CD4-positive, alpha-beta T cell treated with Interleukin-15 for 4 hours (primary cell): ENCODE measurements at regions not wholly inside any gene's neighbourhood (a gene's known extent, or its start where the extent isn't known, plus 50 kb on each side); places are given as distances from the start of the nearest gene placed in this dataset.
"Not testable (repeated sequence)": the region's sequence is repeated elsewhere in the genome, so short reads cannot be mapped to it uniquely, and the experiment has no call there.

ENCODE experiments used
- DNase-seq: peaks from one replicate; pipeline ENCODE4 v3.0.0-alpha.2; 2020; ENCODE audit warnings: low spot score

DNA sequence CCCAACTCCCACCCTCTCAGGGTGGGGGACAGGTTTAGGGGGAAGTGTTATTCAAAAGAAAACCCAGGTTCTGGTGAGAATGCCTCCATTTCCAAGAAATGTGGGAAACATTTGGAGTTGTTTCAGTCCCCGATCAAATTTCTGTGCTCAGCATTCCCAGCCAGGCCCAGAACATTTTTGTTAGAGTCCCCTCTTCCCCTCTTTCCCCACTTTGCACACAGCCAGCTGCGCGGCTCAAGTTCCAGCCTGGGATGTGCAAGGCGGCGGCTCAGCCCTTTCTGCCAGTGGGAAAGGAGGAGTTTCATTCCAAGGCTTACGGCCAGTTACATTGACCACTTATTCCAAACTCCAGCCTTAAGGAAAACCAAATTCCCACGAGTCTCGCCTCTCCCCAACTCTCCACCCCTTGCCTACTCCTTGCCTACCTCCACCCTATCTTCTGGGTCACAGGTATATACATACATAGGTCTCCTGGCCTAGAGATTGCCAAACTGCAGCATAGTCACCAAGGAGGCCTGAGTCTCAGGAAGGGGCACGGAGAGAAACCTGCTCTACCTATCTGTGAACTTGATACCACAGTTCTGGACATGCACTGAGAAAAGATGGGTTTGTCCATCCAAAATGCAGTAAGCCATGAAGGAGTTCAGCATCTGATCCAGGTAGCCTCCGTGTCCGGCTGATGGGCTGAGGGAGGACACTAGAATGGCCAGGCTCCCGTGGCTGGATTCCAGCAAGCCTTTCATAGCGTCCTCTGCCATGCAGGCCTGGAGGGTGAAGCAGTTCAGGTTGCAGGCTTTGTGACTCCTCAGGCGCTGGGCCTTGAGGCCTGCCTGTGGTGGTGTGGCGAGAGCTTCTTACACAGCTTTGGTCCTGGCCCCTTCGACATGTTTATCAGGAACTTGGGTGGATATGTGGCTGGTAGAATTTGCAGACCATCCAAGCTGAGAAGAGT lies 154.5 kb downstream of the ZFP36L2 start:
- no peak for DNase-seq

DNA sequence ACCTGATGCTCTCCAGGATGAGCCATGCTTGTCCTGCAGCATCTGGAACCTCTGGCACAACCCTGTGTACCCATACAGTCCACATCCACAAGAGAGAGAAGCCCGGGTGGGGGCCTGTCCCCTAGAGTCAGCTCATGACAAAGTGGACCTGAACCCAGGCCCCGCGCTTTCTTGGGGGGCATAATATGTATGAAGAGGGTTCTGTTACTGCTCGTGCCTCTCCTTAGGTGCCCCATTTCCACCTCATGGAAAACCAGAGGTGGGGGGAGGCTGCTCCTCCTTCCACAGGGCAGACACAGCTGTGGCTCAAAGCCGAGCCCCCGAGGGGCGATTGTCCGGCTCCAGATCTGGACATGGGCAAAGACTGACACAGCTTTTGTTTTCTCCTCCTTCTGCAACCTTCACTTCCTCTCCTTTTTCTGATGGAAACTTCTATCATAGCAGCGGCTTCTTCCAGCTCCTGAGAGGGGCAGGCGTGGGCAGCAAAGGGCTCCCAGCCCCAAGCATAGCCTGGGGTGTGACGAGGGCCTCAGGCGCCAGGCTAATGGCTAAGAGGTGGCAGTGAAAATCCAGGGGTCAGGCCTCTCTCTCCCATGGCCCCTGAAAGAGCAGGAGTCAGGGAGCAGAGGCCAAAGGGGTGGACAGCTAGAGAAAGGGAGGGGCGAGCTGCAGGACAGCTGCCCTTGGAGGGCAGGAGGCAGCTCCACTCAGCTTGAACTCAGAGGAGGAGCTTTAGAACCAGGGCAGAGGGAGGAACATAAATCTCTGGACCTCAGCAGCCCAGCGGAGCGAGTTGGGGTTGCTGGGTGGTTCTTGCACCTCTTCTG lies 155.5 kb downstream of the ZFP36L2 start:
- DNase-seq = no peak

DNA sequence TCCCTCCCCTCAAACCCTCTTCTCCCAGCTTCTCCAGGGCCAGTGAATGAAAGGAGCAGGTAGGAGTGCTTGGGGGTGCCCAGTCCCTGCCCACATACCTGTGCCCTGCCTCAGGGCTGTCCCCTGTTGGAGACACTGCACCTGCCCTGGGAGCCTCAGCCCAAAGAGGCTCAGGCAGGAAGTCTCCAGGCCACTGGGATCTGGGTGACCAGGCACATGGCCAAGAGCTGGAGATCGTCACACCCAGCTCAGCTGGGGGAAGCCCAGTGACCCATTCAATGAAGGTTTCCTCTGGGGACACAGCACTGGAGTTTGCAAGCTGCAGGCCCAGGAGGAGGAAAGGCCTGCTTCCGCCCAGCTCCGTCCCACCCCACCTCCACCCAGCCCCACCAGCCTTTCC lies 156.4 kb downstream of the ZFP36L2 start:
- no peak for DNase-seq

DNA sequence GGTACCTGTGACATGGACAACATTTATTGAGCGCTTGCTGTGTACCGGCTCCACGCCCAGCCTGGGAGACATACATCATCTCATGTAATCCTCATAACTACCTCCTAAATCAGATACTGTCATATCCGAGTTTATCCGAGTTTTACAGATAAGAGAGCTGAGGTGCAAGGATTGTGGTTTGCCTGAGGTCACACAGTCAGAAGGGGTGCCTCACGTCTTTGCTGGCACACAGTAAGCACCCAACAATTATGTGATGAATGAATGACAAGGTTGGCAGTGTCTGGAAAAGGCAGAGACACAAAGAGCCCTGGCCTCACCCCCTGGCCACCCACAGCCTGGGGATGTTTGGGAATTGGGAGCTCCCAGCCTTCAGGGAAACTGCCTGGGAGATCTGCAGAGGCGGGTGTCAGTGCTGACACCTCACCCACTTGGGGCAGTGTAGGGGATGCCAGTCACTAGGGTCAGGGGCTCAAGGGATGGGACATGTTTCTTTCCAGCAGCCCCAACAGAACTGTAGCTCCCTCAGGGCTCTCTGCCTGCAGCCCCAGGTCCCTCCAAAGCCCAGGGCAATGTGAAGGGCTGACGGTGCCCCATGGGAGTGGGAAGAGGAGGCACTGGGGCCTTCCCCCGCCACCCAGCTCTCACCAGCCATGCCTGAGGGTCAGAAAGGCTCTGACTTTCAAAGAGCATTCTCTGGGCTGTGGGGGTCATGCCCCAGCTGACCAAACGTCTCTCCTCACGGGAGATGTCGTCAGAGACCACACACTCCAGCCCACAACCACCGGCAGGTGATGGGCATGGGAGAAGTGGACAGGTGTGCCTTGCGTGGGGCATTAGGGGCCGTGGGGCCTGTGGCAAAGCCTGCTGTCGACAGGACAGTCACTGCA lies 157.5 kb downstream of the ZFP36L2 start:
- no peak for DNase-seq

DNA sequence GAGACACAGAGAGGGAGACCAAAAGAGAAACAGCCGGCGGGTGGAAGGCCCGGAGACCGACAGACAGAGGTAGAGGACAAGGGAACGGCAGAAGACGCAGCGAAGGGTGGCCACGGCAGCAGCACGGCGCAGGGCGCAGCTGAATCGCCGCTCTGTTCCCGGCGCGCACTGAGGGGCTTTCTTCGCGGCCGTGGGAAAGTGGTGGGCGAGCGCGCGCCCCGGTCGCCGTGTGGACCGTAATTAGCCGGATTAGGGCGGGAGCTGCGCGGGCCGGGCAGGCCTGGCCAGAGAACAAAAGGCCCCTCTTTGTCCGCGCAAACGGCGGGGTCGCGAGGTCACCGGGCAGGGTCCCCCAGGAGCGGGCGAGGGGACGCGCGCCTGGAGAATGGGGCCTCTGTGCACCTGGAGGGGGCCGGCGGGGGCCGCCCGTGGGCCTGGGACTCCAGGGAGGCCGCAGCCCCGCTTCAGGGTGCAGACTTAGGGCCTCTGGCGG lies 158.3 kb downstream of the ZFP36L2 start:
- no peak for DNase-seq

DNA sequence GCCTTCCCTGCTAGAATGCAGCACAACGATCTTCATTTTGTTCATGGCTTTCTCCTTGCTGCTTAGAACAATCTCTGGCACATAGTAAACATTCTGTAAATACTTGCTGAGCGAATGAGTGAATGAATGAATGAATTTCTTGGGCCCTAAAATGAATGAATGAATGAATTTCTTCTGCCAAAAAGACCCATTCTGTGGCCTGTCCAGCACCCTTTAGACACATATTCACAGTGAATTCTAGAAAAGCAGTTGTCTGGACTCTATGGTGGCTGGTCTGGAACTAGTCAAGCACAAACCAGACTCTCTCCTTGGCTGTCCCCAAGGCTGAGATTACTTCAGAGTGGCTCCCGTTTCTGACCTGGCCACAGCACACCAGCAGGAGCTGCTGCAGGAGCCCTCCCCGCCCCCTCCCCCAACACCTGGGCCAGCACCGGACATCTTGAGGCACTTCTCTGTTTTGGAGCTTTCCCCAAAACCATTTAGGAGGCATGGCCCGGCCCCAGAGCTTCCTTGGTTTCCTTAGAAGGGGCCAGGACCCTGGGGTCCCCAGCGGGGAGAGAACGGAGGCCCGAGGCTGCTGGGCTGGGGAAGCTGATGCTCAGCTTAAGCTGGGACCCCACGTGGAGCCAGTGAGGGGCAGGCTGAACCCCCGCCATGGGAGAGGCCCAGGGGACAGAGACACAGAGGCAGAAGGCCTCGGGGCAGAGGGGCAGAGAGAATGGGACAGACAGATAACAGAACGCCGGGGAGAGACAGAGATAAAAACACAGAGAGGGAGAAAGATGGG lies 159.0 kb downstream of the ZFP36L2 start:
- DNase-seq = no peak

DNA sequence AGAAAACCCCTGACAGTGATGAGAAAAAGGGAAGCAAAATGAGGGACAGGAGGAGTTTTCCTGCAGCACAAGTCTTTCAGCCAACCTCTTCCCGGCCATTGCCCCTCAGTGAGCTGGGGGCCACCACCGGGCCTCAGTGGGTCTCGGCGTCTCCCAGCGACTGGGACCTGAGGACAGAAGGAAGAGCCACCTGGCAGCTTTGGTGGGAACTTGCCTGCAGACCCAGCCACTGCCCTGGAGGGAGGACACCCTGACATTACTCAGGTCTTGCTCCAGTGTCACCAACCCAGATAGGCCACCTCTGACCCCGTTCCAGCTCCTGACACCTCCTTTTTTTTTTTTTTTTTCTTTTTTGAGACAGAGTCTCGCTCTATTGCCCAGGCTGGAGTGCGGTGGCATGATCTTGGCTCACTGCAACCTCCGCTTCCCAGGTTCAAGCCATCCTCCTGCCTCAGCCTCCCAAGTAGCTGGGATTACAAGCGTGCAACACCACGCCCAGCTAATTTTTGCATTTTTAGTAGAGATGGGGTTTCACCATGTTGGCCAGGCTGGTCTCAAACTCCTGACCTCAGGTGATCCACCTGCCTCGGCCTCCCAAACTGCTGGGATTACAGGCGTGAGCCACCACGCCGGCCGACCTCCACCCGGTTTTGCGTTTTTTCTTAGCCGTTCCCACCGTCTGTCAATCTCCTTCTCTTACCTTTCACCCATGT lies 159.7 kb downstream of the ZFP36L2 start:
- not testable (repeated sequence) for DNase-seq

DNA sequence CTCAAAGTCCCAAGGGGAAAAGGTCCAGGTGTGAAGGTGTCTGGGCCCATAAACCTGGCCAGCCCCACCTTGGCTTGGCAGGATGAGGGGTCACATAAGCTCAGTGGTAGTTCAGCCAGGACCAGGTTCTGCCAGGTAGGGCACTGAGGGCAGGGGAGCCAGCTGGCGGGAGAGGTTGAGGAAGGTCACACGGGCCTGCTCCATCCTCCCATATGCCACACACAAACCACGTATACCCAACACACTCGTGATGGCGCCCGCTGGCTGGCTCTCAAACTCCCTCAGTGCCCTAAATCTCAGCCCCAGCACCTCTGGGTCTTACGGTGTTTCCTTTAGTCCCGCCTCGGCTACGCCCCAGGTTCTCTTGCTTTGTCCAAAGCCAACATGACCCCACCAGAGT lies 160.5 kb downstream of the ZFP36L2 start:
- no peak for DNase-seq

DNA sequence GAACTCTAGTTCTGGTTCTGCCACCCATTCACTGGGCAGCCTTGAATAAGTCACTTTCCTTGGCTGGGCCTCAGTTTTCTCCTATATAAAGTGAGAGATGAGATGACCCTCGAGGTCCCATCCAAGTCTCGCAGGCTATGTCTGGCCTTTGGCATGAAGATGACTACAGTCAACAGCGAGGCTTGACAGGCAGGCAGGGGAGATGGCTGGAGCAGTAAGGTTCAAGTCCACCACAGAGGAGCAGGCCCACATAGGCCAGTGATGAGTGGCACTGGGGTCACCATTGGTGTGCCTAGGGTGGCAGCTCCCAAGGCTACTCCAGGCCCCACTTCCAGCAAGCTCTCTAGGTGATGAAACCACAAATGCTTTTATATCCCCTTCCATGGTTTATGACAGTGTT lies 161.4 kb downstream of the ZFP36L2 start:
- no peak for DNase-seq

DNA sequence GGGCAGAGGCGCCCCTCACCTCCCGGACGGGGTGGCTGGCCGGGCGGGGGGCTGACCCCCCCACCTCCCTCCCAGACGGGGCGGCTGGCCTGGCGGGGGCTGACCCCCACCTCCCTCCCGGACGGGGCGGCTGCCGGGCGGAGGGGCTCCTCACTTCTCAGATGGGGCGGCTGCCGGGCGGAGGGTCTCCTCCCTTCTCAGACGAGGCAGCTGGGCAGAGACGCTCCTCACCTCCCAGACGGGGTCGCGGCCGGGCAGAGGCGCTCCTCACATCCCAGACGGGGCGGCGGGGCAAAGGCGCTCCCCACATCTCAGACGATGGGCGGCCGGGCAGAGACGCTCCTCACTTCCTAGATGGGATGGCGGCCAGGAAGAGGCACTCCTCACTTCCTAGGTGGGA lies 163.3 kb downstream of the ZFP36L2 start:
- DNase-seq = not testable (repeated sequence)

DNA sequence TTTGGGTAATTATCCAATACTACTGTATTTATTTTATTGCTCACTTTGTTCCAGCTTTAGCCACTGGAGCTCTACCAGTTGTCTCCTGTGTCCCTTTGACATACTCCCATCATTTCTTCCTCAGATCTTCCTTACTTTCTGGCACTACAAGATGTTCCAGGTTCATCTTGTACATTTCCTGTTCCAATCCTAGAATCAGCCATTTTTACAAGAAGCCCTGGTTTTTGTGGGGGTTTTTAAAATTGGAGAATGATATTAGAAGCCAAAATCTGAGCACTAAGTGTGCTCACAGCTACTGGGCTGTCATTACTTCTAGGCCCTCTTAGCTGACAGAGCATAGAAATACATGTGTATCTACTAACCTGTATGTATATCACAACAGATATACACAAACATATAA lies 164.3 kb downstream of the ZFP36L2 start:
- no peak for DNase-seq

DNA sequence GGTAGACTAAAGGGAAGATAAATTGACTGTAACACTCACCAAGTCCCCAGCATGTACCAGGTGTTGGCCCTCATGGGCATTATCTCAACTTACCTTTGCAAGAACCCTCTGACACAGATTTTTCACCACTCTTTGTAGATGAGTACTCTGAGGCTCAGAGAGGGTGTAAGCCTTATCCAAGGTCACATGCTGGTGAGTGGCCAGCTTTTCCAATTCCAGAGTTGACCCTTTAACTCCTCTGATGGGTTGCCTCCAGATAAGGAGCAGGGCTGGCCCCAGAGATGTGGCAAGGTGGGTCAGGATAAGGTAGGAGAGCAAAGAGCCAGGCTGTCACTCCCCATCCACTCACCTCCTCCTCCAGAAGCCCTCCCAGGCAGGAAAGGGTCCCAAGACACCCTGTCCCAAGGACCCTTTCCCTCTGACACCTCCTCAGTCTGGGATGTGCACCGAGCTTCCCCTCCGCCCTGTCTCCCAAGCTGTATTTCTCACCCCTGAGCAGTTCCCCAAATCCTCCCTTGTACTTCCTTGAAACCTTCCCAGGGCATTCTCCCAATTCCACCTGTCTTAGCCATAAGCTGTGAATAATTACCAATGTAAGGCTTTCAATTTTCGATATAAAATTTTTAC lies 165.9 kb downstream of the ZFP36L2 start:
- DNase-seq = no peak

DNA sequence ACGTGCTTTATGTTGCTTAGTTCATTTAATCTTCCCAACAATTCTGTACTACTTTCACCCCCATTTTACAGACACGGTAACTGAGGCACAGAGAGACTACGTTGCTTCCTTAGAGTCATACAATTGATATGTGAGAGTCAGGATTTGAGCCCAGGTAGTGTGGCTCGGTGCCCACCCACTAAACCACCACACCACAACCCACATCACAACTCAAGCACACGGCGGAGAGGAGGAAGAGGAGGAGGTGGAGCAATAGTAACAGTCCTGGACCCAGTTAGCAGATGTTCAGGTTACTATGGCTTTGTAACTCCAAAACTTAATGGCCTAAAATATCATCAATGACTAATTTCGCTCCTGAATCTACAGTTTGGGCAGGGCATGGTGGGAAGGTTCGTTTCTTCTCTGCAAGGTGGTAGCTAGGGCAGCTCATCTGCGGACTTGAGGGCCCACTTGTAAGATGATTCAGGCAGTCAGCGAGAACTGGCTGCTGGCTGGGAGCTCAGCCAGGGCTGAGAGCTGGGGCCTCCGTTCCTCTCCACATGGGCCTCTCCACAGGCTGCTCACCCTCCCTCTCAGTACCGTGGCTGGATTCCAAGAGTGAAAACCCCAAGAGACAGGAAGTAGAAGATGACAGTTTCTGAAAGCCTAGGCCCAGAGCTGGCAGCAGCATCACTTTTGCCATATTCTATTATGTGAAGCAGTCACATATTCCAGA lies 167.1 kb downstream of the ZFP36L2 start:
- DNase-seq = peak; percentile 59

DNA sequence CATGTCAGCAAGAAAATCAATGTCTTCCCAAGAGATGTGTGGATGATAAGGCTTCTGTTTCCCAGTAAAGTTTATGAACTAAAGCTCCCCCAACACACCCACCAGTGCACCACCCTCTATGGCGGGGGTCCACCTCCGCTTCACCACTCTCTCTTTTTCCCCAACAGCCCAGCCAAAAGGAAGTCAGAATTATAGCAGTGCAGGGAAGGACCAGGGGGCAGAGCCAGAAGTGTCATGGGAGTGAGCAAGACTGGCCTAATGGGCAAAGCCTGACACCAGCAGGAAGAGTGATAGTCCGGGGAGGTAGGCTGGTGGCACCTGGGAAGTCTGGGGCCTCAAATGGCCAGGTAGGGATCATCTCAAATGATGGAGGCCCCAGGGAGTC lies 167.7 kb downstream of the ZFP36L2 start:
- no peak for DNase-seq

DNA sequence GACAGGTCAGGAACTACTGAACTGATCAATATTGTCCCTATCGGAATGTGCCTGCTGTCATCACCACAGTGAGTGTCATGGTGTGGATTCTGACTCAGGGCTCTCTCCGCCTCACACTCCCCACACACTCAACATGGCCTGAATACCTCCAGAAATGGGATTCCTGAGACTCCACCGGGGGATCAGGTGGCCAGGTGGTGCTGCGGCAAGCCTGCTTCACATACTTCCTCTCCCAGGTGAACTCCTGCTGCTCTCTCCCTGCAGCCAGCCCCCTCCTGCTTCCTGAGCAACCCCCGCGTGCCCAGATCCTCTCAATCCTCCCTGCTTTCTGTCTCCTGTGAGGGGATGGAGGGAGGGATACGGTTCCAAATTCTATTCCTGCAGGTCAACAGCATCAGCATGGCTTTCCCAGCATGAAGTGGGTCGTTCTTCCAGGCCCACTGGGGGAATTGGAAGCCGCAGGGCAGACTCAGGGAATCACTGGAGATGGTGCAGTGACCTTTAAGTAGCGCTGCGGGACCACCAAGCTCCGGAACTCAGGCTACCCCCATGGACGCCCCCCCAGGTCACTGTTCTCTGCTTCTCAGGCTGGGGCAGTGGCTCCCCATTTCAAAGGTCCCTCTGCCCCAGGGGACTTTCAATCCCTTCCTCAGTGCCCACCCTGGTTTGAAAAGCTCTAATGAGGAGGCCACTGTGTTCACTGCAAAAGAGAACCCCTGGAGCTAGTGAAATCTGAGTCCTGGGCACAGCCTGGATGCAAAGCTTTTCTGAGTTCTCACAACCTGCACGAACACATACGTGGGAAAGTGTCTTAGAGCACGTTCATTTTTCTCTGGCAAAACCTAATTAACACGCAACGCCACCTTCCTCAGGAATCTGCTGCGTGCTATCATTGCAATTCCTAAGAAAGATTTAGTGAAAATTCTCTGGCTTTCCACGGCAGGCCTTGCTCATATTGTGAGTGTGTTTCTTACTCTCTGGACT lies 168.4 kb downstream of the ZFP36L2 start:
- no peak for DNase-seq

DNA sequence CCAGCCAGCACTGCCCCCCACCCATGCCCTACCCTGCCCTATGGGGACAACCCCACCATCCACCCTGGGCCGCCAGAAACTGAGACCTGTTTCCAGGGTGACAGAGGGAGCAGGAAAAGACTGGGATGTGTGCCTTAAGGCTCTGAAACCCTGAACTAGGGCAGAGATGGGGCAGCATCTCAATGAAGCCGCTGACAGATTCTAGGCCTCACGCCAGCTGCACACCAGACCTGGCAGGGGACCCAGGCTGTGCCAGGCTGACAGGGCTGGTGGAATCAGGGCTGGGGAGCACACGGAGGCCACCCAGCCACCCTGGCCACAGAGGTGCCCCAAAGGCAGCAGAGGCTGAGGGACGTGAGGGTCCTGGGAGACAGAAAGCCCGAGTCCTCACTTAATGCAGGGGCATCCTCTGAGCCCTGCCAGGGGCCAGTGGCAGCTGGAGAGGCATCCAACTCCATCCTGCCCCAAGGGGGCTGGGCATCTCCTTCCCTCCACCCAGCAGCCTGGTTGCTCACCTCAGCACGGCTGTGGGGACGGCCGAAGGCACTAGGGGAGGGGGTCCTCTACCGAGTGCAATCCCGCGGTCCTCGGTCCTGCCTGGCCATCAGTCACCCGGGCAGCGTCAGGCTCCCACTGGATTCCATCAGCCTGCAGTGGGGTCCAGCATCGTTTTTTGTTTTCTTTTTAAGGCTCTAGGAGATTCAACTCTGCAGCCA lies 169.2 kb downstream of the ZFP36L2 start:
- DNase-seq = no peak

DNA sequence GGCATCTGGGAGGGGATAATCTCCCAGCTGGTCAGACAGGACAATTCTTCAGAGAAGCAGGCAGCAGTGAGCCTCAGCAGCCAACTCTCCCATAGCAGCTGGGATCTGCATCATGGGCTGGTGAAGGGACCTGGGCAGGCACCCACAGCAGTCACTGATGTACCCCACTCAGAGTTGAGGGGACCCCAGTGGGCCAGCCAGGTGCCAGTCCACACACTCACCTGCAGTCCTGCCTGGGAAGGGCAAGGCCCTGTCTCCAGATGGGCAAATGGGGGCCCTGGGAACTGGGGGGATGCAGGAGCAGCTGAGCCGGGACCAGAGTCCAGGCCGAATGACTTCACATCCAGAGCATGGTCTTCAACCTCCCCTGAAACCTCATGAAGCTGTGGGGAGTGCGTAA lies 170.4 kb downstream of the ZFP36L2 start:
- no peak for DNase-seq
